ENCODE measurements at regions not wholly inside any gene's neighbourhood (a gene's known extent, or its start where the extent isn't known, plus 50 kb on each side); places are given as distances from the start of the nearest gene placed in this dataset.

- no peak for DNase-seq (ENCODE audit: low spot score)
- TF ChIP-seq CTCF (IDR thresholded peaks at IDR 0.05; ENCODE audit: extremely low read depth, insufficient read depth, missing control alignments): no peak
- in situ Hi-C loops (cut with MboI; ENCODE audit: low pct_unique_long_range_greater_than_20kb, low sequenced_read_pairs, unreplicated experiment): no loop called here
Observed at GRCh38 chr11:110808248-110808647, 96.0 kb upstream of the ARHGAP20 start.

GRCh38 chr11:110807801-110808200, 95.6 kb upstream of the ARHGAP20 start:
- DNase-seq (ENCODE audit: low spot score): no peak
- in situ Hi-C loops (cut with MboI; ENCODE audit: low pct_unique_long_range_greater_than_20kb, low sequenced_read_pairs, unreplicated experiment): no loop called here
- no peak for TF ChIP-seq CTCF (IDR thresholded peaks at IDR 0.05; ENCODE audit: extremely low read depth, insufficient read depth, missing control alignments)

GRCh38 chr11:110805756-110806155, 93.5 kb upstream of the ARHGAP20 start:
- no peak for DNase-seq (ENCODE audit: low spot score)
- no peak for TF ChIP-seq CTCF (IDR thresholded peaks at IDR 0.05; ENCODE audit: extremely low read depth, insufficient read depth, missing control alignments)
- in situ Hi-C loops (cut with MboI; ENCODE audit: low pct_unique_long_range_greater_than_20kb, low sequenced_read_pairs, unreplicated experiment): no loop called here

- in situ Hi-C loops (cut with MboI; ENCODE audit: low pct_unique_long_range_greater_than_20kb, low sequenced_read_pairs, unreplicated experiment): no loop called here
- no peak for TF ChIP-seq CTCF (IDR thresholded peaks at IDR 0.05; ENCODE audit: extremely low read depth, insufficient read depth, missing control alignments)
- DNase-seq (ENCODE audit: low spot score): no peak
Observed at GRCh38 chr11:110802162-110802561, 89.9 kb upstream of the ARHGAP20 start.

GRCh38 chr11:110801328-110801727, 89.1 kb upstream of the ARHGAP20 start:
- TF ChIP-seq CTCF (IDR thresholded peaks at IDR 0.05; ENCODE audit: extremely low read depth, insufficient read depth, missing control alignments): no peak
- in situ Hi-C loops (cut with MboI; ENCODE audit: low pct_unique_long_range_greater_than_20kb, low sequenced_read_pairs, unreplicated experiment): no loop called here
- no peak for DNase-seq (ENCODE audit: low spot score)

GRCh38 chr11:110798201-110798900, 86.1 kb upstream of the ARHGAP20 start:
- DNase-seq (ENCODE audit: low spot score): no peak
- no peak for TF ChIP-seq CTCF (IDR thresholded peaks at IDR 0.05; ENCODE audit: extremely low read depth, insufficient read depth, missing control alignments)
- in situ Hi-C loops (cut with MboI; ENCODE audit: low pct_unique_long_range_greater_than_20kb, low sequenced_read_pairs, unreplicated experiment): no loop called here
